Coronary artery (tissue), 2 donors: ENCODE measurements at regions not wholly inside any gene's neighbourhood (a gene's known extent, or its start where the extent isn't known, plus 50 kb on each side); places are given as distances from the start of the nearest gene placed in this dataset.
A peak's percentile ranks its signal among the peaks of the same experiment; 100 is the strongest.

Experiments
- DNase-seq: peaks from one replicate; pipeline ENCODE4 v3.0.0-alpha.2; 2017; ENCODE audit warnings: low spot score
- H3K27ac ChIP-seq, 2 donors: fragments of 200-600 bp; sonication (generic); one replicate each; pipeline ENCODE4 v1.5.1; 2016 to 2019
- H3K4me3 ChIP-seq: fragments of 200-600 bp; sonication (generic); 2 replicates; pipeline ENCODE4 v1.5.1; 2016; ENCODE audit warnings: mild to moderate bottlenecking, moderate library complexity
- CTCF ChIP-seq: fragments of 200-600 bp; sonication (generic); IDR thresholded peaks from one replicate; pipeline ENCODE4 v1.5.1; 2019; ENCODE audit warnings: antibody characterized with exemption

GRCh38 chr20:11020712-11021111 is 346.9 kb upstream of the JAG1 start:
- no peak overlapping the region for H3K27ac ChIP-seq
- no peak for DNase-seq
- H3K4me3 ChIP-seq = no peak overlapping the region
- no peak for TF ChIP-seq CTCF

GRCh38 chr20:11027224-11027623 is 353.4 kb upstream of the JAG1 start:
- no peak overlapping the region for H3K27ac ChIP-seq
- no peak for TF ChIP-seq CTCF
- no peak overlapping the region for H3K4me3 ChIP-seq
- no peak for DNase-seq

GRCh38 chr20:11030351-11030750 is 356.6 kb upstream of the JAG1 start:
- DNase-seq = no peak
- no peak for TF ChIP-seq CTCF
- no peak overlapping the region for H3K4me3 ChIP-seq
- H3K27ac ChIP-seq = no peak overlapping the region

GRCh38 chr20:11031300-11031699 is 357.5 kb upstream of the JAG1 start:
- Histone ChIP-seq H3K4me3 (no peak overlapping the region), H3K27ac (no peak overlapping the region)
- no peak for TF ChIP-seq CTCF
- DNase-seq = no peak

GRCh38 chr20:11032611-11033010 is 358.8 kb upstream of the JAG1 start:
- H3K4me3 ChIP-seq = no peak overlapping the region
- DNase-seq = no peak
- TF ChIP-seq CTCF = no peak
- no peak overlapping the region for H3K27ac ChIP-seq

GRCh38 chr20:11034025-11034424 is 360.2 kb upstream of the JAG1 start:
- no peak overlapping the region for H3K4me3 ChIP-seq

GRCh38 chr20:11035211-11035610 is 361.4 kb upstream of the JAG1 start:
- H3K27ac ChIP-seq = peak overlapping the region; percentile 38 to 72
- no peak for TF ChIP-seq CTCF
- DNase-seq = peak; percentile 70
- H3K4me3 ChIP-seq = no peak overlapping the region

More at GRCh38 chr20:11034025-11034424, 360.2 kb upstream of the JAG1 start:
- no peak for DNase-seq
- no peak overlapping the region for H3K27ac ChIP-seq
- no peak for TF ChIP-seq CTCF
